ENCODE measurements at regions not wholly inside any gene's neighbourhood (a gene's known extent, or its start where the extent isn't known, plus 50 kb on each side); places are given as distances from the start of the nearest gene placed in this dataset.

DNA sequence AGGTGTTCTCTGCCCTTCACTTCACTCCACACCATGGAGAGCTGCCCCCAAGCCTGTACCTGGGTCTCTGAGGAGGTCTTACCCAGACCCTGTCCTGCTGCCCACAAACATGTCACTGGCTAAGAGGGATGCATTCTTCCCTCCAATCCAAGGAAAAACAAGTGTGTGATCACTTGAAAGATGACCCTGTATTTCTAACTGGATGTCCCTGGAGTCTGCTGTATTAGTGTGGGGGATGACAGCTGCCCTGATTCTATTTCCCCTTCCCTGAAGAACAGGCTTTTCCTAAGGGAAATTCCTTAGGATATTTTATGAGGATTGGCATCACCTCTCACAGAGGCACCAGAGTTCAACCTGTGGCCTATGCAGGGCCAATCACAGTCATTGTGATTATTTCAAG lies 55.0 kb upstream of the GATA2 start (continued):
- TF ChIP-seq, protein P1, sequence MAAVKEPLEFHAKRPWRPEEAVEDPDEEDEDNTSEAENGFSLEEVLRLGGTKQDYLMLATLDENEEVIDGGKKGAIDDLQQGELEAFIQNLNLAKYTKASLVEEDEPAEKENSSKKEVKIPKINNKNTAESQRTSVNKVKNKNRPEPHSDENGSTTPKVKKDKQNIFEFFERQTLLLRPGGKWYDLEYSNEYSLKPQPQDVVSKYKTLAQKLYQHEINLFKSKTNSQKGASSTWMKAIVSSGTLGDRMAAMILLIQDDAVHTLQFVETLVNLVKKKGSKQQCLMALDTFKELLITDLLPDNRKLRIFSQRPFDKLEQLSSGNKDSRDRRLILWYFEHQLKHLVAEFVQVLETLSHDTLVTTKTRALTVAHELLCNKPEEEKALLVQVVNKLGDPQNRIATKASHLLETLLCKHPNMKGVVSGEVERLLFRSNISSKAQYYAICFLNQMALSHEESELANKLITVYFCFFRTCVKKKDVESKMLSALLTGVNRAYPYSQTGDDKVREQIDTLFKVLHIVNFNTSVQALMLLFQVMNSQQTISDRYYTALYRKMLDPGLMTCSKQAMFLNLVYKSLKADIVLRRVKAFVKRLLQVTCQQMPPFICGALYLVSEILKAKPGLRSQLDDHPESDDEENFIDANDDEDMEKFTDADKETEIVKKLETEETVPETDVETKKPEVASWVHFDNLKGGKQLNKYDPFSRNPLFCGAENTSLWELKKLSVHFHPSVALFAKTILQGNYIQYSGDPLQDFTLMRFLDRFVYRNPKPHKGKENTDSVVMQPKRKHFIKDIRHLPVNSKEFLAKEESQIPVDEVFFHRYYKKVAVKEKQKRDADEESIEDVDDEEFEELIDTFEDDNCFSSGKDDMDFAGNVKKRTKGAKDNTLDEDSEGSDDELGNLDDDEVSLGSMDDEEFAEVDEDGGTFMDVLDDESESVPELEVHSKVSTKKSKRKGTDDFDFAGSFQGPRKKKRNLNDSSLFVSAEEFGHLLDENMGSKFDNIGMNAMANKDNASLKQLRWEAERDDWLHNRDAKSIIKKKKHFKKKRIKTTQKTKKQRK (IDR thresholded peaks at IDR 0.05; ENCODE audit: low read depth, low read length) = no peak
- TF ChIP-seq, protein P2, sequence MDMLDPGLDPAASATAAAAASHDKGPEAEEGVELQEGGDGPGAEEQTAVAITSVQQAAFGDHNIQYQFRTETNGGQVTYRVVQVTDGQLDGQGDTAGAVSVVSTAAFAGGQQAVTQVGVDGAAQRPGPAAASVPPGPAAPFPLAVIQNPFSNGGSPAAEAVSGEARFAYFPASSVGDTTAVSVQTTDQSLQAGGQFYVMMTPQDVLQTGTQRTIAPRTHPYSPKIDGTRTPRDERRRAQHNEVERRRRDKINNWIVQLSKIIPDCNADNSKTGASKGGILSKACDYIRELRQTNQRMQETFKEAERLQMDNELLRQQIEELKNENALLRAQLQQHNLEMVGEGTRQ (IDR thresholded peaks at IDR 0.05; ENCODE audit: borderline replicate concordance, low read depth, low read length) = no peak
- TF ChIP-seq RB1 (IDR thresholded peaks at IDR 0.05; ENCODE audit: borderline replicate concordance) = no peak
- TF ChIP-seq KDM1A (IDR thresholded peaks at IDR 0.05; ENCODE audit: borderline replicate concordance) = no peak

DNA sequence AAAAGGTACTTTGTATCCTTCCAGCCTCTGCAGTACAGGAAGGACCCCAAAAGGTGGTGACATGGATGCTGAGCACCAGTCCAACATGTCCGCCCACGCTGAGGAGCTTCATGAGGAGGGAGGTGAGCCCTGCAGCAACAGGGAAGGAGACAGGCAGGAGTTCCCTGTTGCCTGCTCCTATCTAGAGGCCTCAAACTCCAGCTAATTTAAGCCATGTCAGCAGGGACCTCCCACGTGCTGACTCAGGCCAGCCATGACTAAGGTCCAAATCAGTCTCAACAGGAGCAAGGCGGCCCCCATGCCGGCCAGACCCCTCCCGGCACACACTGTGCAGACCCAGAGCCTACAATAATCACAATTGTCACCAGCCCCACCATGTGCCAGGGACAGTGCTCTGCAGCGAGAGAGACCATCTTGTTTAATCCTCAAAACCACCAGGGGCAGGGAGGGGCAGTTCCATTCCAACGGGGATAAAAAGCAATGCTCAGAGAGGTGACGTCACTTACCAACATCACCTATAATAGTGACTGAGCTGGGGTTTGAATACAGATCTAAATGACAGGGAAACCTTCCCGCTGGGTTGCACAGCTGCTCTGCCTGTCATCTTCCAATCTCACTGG lies 54.5 kb upstream of the GATA2 start:
- Histone ChIP-seq H3K4me2 (ENCODE audit: control insufficient read depth, insufficient read depth) (no peak overlapping the region), H2AFZ (ENCODE audit: control insufficient read depth, low read depth, low read length) (no peak overlapping the region), H3K9me3 (replicated peaks; ENCODE audit: control insufficient read depth, insufficient read depth, low read length) (no peaks in the 10 kb centered on the region; the same call in 2 of the 3 replicates), H3K9ac (ENCODE audit: control insufficient read depth, insufficient read depth, low read length) (no peak overlapping the region), H3K79me2 (ENCODE audit: control insufficient read depth, insufficient read depth, low read length) (no peaks in the 10 kb centered on the region), H3K27me3 (replicated peaks in 1 of 2; ENCODE audit: control insufficient read depth in 2 of 2, insufficient read depth in 2 of 2, low read length in 1 of 2) (no peaks in the 10 kb centered on the region; a peak in 1 of 4 replicates), H4K20me1 (ENCODE audit: control insufficient read depth, insufficient read depth) (no peaks in the 10 kb centered on the region), H3K4me1 (ENCODE audit: control insufficient read depth, insufficient read depth, low read length) (no peaks in the 10 kb centered on the region), H3K4me3 (no peak overlapping the region), H3K27ac (ENCODE audit: control insufficient read depth, insufficient read depth) (no peak overlapping the region), H3K36me3 (ENCODE audit: control insufficient read depth in 2 of 2, insufficient read depth in 2 of 2, low read length in 1 of 2) (no peaks in the 10 kb centered on the region)
- RAD21 ChIA-PET (ENCODE audit: unreplicated experiment) = no interaction called here
- in situ Hi-C loops (cut with MboI) (no loop called here), intact Hi-C loops (cut with micrococcal nuclease; ENCODE audit: unreplicated experiment) (no loop called here)
- ATAC-seq (no peak), DNase-seq (ENCODE audit: low read depth, low spot score) (no peak), FAIRE-seq (no peak)
- POLR2A ChIA-PET = no interaction called here
- SMC1A ChIA-PET (ENCODE audit: uncharacterized antibody, unreplicated experiment) = interaction anchor here (0.6 kb wide), 1 partner anchor 1361 kb away, joined by 3 read pairs; no protein-coding TSS in a partner anchor
- BruUV-seq (replicated peaks) = no TSS peak
- CTCF ChIA-PET = interaction anchor here (1.5 kb wide), 1 partner anchor 38 kb away, joined by 4 read pairs; no protein-coding TSS in a partner anchor
- WGBS (ENCODE audit: insufficient coverage, insufficient replicate concordance, low lambda C conversion rate, missing lambda C conversion rate) = 25% methylated on average over 10 of the region's 10 CpGs
- TF ChIP-seq, protein P3, sequence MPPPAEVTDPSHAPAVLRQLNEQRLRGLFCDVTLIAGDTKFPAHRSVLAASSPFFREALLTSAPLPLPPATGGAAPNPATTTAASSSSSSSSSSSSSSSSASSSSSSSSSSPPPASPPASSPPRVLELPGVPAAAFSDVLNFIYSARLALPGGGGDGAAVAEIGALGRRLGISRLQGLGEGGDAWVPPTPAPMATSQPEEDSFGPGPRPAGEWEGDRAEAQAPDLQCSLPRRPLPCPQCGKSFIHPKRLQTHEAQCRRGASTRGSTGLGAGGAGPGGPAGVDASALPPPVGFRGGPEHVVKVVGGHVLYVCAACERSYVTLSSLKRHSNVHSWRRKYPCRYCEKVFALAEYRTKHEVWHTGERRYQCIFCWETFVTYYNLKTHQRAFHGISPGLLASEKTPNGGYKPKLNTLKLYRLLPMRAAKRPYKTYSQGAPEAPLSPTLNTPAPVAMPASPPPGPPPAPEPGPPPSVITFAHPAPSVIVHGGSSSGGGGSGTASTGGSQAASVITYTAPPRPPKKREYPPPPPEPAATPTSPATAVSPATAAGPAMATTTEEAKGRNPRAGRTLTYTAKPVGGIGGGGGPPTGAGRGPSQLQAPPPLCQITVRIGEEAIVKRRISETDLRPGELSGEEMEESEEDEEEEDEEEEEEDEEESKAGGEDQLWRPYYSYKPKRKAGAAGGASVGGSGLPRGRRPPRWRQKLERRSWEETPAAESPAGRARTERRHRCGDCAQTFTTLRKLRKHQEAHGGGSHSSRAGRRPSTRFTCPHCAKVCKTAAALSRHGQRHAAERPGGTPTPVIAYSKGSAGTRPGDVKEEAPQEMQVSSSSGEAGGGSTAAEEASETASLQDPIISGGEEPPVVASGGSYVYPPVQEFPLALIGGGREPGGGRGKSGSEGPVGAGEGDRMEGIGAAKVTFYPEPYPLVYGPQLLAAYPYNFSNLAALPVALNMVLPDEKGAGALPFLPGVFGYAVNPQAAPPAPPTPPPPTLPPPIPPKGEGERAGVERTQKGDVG (CRISPR knock-in tag; IDR thresholded peaks at IDR 0.05) = no peak
- no peak for TF ChIP-seq GATAD2B (conservative IDR thresholded peaks at IDR 0.05; ENCODE audit: low read depth)
- no peak for TF ChIP-seq NFXL1 (IDR thresholded peaks at IDR 0.05; ENCODE audit: borderline replicate concordance)
- no peak for TF ChIP-seq EGR1 (IDR thresholded peaks at IDR 0.05; ENCODE audit: borderline replicate concordance in 1 of 2, low read depth in 2 of 2, low read length in 2 of 2)
- no peak for TF ChIP-seq MTA2 (IDR thresholded peaks at IDR 0.05; ENCODE audit: low read depth)
- TF ChIP-seq PAX8 (IDR thresholded peaks at IDR 0.05) = no peak
- TF ChIP-seq ZNF217 (IDR thresholded peaks at IDR 0.05) = no peak
- TF ChIP-seq, protein P4, sequence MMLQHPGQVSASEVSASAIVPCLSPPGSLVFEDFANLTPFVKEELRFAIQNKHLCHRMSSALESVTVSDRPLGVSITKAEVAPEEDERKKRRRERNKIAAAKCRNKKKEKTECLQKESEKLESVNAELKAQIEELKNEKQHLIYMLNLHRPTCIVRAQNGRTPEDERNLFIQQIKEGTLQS (IDR thresholded peaks at IDR 0.05; ENCODE audit: borderline replicate concordance, extremely low read depth, low read depth, low read length) = no peak
- TF ChIP-seq NR2C2 (IDR thresholded peaks at IDR 0.05; ENCODE audit: borderline replicate concordance, control insufficient read depth, insufficient read length, low read depth) = no peak
- no peak for TF ChIP-seq RAD51 (IDR thresholded peaks at IDR 0.05)
- no peak for TF ChIP-seq CREB1 (IDR thresholded peaks at IDR 0.05; ENCODE audit: low read depth)
